LNCAP (cell line): ENCODE measurements at regions not wholly inside any gene's neighbourhood (a gene's known extent, or its start where the extent isn't known, plus 50 kb on each side); places are given as distances from the start of the nearest gene placed in this dataset.

Experiments
- TF ChIP-seq, protein P1 (sequence below): fragments of 450-650 bp; IDR thresholded peaks from 2 replicates; pipeline ENCODE4 v1.5.1; 2017; ENCODE audit warnings: mild to moderate bottlenecking

DNA sequence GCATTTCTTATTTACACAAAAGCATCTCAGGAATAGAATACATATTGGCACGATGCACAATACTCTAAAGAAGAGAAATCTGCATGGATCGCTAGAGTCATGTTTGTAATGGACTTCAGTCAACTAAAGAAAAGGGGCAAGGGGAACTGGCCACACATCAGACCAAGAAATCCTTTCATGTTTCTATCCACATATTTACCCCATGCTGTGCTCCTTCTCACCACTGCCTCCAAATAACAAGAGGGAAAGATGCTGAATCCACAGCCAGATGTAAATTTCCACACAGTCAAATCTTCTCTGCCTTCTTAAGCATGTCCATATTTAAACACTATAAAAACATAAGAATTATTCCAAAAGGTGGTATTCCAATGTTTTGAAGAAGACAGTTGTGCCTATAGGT, 67.6 kb downstream of the COX18 start:
- TF ChIP-seq, protein P1, sequence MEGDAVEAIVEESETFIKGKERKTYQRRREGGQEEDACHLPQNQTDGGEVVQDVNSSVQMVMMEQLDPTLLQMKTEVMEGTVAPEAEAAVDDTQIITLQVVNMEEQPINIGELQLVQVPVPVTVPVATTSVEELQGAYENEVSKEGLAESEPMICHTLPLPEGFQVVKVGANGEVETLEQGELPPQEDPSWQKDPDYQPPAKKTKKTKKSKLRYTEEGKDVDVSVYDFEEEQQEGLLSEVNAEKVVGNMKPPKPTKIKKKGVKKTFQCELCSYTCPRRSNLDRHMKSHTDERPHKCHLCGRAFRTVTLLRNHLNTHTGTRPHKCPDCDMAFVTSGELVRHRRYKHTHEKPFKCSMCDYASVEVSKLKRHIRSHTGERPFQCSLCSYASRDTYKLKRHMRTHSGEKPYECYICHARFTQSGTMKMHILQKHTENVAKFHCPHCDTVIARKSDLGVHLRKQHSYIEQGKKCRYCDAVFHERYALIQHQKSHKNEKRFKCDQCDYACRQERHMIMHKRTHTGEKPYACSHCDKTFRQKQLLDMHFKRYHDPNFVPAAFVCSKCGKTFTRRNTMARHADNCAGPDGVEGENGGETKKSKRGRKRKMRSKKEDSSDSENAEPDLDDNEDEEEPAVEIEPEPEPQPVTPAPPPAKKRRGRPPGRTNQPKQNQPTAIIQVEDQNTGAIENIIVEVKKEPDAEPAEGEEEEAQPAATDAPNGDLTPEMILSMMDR = no peak

DNA sequence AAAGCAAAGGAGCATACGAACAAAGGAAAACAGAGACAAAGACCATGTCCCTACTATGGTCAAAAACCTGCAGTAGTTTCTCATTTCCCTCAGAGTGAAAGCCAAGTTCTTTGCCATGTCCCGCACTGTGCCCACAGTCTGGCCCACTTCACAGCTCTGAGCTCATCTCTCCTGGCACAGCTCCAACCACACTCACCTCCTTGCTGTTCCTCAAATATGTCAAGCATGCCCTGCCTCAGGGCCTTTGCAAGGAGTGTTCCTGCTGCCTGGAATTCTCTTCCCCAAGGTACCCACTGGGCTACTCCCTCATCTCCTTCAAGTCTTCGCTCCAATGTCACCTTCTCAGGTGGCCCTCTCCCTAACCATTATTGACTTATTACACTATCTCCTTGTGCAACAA, 72.1 kb downstream of the COX18 start:
- TF ChIP-seq, protein P1 = no peak

DNA sequence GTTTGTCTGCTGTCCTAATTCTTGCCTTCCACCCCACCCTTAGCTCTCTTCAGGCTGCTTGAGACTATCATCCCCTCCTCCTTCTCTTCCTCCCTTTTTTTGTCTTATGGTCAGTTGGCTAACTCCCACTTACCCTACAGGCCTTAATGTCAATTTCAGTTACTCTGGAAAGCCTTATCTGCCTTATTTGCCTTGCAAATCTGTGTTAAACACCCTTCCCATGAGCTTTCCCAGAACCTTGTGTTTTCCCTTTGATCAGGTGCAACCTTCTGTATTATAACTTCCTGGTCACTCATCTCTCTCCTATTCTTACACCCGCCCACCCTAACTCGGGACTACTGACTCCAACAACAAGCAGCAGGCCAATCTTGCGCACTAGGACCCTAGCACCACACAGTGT, 74.8 kb downstream of the COX18 start:
- TF ChIP-seq, protein P1 = no peak

DNA sequence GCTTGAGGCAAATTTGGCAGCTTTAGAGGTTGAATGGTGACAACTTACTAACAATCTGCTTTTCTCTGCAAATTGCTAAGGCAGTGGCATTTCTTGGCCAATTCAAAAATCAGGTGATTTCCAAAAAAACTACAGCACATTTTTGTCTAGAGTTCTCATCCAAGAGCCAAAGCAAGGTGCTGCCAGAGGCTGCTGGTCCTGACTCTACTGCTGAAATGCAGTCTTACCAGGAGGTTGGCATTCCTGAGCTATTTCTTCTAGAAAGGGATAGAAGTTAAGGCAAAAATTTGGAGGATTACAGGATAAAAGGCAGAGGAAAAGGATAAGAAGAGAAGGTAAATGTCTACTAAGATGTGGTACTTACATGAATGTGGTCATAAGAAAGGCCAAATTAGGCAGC, 75.6 kb downstream of the COX18 start:
- TF ChIP-seq, protein P1 = no peak

DNA sequence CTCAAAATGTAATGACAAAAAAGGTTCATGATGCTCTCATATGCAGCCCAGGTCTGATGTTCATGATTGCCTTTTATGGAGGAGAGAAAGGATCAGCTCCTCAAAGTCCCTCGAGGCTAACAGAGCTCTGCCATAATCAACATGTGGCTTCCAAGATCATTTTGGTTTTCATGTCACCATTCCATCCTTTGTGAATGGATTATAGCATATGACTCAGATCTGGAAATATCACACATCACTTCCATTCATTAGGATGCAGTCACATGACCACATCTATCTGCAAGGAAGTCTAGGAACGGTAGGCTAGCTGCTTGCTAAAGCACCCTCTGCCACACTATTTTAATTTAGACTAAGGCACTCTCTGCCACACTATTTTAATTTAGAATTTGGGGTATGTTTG, 77.6 kb downstream of the COX18 start:
- TF ChIP-seq, protein P1 = no peak

DNA sequence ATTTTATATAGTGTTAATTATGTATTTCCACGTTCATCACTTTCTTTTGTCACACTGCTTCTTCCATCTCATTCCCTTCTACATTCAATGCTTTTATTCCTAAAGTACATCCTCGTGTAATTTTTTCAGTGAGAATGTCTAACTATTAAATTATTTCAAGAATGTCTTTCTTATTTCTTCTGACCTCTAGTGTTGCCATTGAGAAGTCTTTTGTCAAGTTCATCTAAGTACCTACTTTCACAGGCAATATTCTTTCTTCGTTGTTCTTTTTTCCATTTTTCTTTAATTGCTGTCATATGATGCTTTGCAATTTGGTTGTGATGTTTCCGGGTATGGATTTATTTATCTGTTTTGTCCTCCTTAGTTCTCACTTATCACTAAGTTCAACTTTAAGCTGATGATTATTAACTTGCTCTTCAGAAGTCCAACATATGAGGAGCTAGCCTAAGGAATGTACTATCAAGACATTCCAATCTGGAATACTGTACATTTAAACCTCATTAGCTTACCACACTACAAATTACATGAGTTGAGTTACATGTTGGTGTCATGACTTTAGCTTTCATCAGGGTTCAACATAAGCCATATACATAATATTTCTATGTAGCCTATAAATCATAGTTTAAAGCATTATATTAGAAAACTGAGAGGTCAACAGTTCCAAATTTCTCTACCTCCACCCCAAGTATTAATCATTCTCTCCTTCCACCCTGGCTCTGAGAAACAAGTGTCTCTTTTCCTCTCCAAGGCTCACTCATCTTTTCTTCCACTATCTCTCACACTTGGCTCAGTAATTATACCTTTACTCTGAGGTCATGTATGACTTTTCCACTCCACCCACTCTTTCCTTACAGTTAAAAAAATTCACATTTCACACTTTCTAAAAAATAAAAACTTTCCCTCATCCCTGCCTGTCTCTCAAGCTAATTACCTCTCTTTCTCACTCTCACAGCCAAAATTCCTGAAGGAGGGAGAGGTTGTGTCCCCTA, 81.5 kb downstream of the COX18 start:
- TF ChIP-seq, protein P1 = no peak

DNA sequence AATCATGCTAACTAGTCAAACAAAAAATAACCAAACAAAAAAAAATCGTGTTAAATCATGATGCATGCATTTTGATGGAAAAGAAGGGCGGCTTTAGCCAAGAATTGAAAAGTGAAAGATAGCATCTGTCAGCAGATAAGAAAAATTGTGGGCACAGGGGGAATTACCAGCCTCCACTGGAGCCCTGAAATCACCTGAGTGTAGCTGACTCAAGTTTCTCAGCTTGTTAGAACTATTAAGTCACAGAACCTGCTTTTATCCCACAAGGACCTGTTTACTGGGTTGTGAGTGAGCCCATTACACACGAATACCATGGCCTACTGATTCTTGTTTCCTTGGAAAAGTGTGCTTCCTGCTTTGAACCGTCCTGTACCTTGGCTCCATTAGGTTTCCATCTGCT, 85.2 kb downstream of the COX18 start:
- TF ChIP-seq, protein P1 = no peak
